ENCODE measurements at regions not wholly inside any gene's neighbourhood (a gene's known extent, or its start where the extent isn't known, plus 50 kb on each side); places are given as distances from the start of the nearest gene placed in this dataset.

- TF ChIP-seq, protein P1, sequence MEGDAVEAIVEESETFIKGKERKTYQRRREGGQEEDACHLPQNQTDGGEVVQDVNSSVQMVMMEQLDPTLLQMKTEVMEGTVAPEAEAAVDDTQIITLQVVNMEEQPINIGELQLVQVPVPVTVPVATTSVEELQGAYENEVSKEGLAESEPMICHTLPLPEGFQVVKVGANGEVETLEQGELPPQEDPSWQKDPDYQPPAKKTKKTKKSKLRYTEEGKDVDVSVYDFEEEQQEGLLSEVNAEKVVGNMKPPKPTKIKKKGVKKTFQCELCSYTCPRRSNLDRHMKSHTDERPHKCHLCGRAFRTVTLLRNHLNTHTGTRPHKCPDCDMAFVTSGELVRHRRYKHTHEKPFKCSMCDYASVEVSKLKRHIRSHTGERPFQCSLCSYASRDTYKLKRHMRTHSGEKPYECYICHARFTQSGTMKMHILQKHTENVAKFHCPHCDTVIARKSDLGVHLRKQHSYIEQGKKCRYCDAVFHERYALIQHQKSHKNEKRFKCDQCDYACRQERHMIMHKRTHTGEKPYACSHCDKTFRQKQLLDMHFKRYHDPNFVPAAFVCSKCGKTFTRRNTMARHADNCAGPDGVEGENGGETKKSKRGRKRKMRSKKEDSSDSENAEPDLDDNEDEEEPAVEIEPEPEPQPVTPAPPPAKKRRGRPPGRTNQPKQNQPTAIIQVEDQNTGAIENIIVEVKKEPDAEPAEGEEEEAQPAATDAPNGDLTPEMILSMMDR (CRISPR knock-in tag; IDR thresholded peaks at IDR 0.05): no peak
- TF ChIP-seq ZNF329 (CRISPR knock-in tag; IDR thresholded peaks at IDR 0.05; ENCODE audit: low read depth): no peak
- no peak for TF ChIP-seq SMARCC2 (IDR thresholded peaks at IDR 0.05)
- TF ChIP-seq MAFG (CRISPR knock-in tag; IDR thresholded peaks at IDR 0.05): no peak
- TF ChIP-seq SP1 (IDR thresholded peaks at IDR 0.05): no peak
- TF ChIP-seq SP1 (CRISPR knock-in tag; IDR thresholded peaks at IDR 0.05): no peak
- no peak for TF ChIP-seq GPN1 (CRISPR knock-in tag; IDR thresholded peaks at IDR 0.05; ENCODE audit: borderline replicate concordance)
- no peak for TF ChIP-seq ZNF331 (CRISPR knock-in tag; IDR thresholded peaks at IDR 0.05)
Measured at GRCh38 chr11:82303671-82304070, 430.0 kb downstream of the FAM181B start.
